OCI-LY7 (cell line): ENCODE measurements at regions not wholly inside any gene's neighbourhood (a gene's known extent, or its start where the extent isn't known, plus 50 kb on each side); places are given as distances from the start of the nearest gene placed in this dataset.

ENCODE experiments used
- EZH2phosphoT487 ChIP-seq: fragments of 200-600 bp; sonication (generic); IDR thresholded peaks from 2 replicates; pipeline ENCODE4 v1.6.1; 2018; ENCODE audit warnings: low read depth, borderline replicate concordance, mild to moderate bottlenecking, mixed run types, antibody characterized with exemption, low read length, moderate library complexity, mixed read lengths
- TF ChIP-seq, protein P1 (sequence below): fragments of 200-600 bp; sonication (generic); conservative IDR thresholded peaks from 2 replicates; pipeline ENCODE4 v1.5.1; 2014; ENCODE audit warnings: mild to moderate bottlenecking, antibody characterized with exemption, low read length, moderate library complexity, mixed read lengths

DNA sequence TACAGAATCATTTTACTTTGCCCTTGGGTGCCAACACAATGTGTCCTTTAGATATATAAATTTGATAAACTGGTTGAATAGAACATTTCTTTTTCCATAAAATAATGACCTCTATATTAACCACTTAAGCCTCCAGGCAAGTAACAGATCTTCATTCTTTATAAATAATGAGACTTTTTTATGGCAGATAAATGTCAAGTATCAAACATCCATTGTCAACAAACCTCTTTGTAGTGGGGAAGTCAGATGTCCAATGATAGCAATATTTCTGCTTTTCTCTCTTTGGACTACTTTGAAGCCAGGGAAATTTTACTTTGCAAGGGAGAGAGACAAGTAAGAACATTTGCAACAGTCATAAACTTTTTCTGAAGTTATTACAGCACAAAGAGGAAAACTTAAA is 841.2 kb downstream of the CDH8 start:
- TF ChIP-seq, protein P1, sequence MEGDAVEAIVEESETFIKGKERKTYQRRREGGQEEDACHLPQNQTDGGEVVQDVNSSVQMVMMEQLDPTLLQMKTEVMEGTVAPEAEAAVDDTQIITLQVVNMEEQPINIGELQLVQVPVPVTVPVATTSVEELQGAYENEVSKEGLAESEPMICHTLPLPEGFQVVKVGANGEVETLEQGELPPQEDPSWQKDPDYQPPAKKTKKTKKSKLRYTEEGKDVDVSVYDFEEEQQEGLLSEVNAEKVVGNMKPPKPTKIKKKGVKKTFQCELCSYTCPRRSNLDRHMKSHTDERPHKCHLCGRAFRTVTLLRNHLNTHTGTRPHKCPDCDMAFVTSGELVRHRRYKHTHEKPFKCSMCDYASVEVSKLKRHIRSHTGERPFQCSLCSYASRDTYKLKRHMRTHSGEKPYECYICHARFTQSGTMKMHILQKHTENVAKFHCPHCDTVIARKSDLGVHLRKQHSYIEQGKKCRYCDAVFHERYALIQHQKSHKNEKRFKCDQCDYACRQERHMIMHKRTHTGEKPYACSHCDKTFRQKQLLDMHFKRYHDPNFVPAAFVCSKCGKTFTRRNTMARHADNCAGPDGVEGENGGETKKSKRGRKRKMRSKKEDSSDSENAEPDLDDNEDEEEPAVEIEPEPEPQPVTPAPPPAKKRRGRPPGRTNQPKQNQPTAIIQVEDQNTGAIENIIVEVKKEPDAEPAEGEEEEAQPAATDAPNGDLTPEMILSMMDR: no peak
- no peak for TF ChIP-seq EZH2phosphoT487
